ENCODE measurements at regions not wholly inside any gene's neighbourhood (a gene's known extent, or its start where the extent isn't known, plus 50 kb on each side); places are given as distances from the start of the nearest gene placed in this dataset.
A peak's percentile ranks its signal among the peaks of the same experiment; 100 is the strongest.

DNA sequence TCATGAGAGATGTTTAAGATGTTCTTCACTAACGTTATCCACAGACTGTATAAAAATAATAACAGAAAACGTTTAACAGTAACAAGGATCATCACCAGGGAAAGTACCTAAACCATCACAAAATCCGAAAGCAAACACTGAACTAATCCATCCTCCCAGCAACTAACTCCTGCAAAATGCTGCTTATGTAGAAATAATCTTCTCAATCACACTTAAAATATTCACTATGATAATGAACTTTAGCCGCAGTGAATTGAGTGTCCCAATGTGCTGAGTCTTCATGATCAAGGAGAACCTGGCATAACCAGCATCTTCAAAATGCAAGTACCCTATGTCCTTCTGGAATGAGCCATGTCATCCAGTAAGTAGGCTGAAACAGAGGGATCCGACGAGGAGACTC is 166.1 kb downstream of the LTN1 start:
- DNase-seq: no peak

- no peak for DNase-seq
Measured at GRCh38 chr21:28826021-28826420, 166.7 kb downstream of the LTN1 start.

DNA sequence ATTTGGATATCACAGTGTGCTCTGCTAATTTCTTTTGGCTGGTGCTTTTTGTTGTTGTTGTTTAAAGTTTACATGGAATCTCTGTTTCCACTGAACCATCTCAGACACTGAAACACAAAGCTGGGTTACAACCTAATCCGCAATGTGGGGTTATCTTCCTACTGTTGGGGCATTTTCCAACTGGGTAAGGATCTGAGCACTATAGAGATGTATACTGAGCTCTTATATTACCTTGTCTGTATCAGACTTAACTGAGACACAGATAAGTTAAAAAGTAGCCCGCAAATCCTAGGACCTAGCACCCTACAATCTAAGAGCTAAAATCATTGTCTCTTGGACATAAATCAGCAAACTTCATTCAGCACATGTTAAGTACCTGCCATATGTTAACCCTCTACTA is 169.2 kb downstream of the LTN1 start:
- DNase-seq: no peak

- no peak for DNase-seq
Measured at GRCh38 chr21:28822486-28823335, 170.0 kb downstream of the LTN1 start.

- no peak for DNase-seq
Measured at GRCh38 chr21:28822123-28822399, 170.6 kb downstream of the LTN1 start.

DNA sequence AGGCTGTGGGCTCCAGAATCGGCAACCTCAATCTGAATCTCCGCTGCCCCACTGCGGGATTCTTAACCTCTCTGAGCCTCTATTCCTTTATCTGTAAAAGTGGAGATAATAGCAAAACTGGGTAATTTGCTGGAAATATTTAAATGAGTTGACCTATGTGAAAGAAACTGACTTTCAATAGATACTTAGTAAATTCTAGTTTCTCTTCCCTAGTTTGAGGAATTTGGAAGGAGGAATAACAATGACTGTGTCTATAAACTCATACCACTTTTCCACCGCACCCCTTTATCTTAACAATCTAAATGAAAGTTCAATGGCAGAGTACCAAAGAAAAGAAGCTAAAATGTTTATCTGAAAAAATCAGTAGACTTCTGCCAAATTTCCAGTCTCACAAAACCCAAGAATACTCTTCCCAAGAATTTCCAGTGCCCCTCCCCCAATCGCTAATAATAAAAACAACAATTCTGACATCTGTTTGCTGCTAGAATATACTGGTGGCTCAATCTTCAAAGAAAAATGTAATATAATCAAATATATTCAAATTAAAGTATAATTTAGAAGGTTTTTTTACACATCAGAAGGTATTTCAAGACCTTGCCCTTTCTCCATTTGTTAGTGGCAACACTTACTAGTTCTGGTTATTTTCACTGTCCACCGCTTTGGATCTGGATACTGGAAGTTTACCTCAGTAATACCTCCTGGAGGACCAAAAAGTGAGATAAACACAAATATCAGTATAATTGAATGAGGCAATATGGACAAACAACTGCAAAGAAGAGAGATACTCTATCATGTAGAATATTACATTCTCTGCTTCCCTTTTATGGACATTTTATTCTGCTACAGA is 171.2 kb downstream of the LTN1 start:
- no peak for DNase-seq

- no peak for DNase-seq
Measured at GRCh38 chr21:28818663-28819278, 173.9 kb downstream of the LTN1 start.

- DNase-seq: no peak
Measured at GRCh38 chr21:28817871-28818270, 174.8 kb downstream of the LTN1 start.

- no peak for DNase-seq
Measured at GRCh38 chr21:28811860-28812259, 180.8 kb downstream of the LTN1 start.

- DNase-seq: no peak
Measured at GRCh38 chr21:28810826-28811524, 181.7 kb downstream of the LTN1 start.

DNA sequence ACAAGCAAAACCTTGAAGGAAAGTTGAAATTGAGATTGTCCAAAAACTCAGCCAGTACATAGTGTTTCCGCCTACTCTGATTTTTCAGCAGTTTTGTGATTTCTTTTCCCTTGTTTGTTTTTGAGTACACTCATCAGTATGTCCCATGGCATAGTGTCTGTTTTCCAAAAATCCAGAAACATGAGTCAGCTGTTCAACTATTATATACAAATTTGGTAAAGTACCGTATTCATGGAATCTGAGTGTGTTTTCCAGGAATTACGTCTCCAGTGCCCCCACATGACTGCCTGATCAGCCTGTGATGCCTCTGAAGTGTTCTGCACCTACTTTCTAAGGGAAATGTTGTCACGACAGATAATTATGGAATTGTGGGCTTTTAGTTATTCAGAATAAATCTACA is 186.8 kb downstream of the LTN1 start:
- DNase-seq: no peak

GRCh38 chr21:28804089-28804670 is 188.5 kb downstream of the LTN1 start:
- DNase-seq: no peak

DNA sequence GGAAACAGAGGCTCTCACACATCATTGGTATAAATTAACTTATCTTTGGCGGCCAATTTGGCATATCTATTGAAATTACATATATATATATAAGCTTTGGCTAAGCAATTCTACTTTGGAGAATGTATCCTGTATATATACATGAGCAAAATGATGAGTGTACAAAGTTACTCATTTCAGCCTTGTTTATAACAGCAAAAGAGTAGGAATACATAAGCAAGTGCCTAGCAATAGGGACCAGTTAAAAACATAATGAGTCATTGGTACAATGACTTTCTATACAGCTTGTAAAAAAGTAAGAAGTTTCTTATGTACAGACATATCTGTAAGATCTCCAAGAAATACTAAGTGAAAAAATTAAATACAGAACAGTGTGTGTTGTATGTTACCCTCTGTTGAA is 190.8 kb downstream of the LTN1 start:
- DNase-seq: no peak

GRCh38 chr21:28799926-28800325 is 192.8 kb downstream of the LTN1 start:
- no peak for DNase-seq

DNA sequence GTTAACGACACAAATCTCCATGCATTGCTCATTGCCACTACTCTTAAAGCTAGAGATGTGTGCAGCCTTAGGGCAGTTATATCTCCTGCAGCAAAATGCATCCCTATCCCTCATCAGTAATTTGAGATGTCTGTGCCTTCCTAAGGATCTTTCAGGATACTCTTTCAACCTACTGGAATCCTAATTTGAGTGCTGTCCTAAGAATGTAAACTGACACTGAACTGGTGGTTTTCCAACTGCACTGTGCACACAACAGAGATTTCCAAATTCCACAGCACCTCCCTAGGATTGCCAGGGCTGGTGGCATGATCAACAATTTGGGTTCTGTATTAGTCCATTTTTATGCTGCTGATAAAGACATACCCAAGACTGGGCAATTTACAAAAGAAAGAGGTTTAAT is 193.9 kb downstream of the LTN1 start:
- no peak for DNase-seq

DNA sequence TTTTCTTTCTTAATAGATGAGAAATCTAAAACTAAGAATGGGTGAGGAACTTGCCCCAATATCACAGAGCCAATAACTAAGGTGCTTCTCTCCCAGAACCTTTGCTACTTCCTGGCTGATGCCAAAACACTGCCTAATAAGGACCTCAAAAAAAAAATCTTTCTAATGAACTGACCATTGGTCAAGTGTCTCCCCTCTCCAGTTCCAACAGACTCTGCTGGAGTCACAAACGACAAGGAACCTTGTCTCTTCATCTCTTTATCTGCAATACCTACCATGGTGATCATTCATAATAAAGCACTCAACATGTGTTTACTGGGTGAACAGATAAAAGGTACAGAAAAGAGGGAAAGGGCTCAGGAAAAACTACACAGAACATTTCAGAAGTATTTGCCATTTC is 197.4 kb downstream of the LTN1 start:
- no peak for DNase-seq

DNA sequence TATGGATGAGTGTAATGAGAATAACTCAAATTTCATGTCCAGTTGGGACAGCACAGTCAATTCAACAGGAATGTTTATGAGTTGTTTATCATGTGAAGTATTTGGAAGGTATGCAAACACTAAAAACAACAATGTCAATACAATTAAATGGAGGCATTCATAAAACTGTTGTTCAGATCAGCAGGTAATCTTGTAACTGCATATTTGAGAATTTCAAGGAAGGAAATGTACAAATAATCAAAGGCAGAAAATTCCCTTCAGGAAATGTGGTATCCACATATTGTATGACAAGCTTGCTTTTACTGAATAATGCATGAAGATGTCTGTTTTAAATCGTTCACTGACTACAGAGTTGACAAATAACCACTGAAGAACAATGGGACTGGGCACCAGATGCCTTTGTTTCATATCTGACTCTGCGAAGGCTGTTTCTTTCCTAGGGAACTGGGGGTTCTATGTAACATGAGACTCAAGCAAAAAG is 198.3 kb downstream of the LTN1 start:
- DNase-seq: no peak

DNA sequence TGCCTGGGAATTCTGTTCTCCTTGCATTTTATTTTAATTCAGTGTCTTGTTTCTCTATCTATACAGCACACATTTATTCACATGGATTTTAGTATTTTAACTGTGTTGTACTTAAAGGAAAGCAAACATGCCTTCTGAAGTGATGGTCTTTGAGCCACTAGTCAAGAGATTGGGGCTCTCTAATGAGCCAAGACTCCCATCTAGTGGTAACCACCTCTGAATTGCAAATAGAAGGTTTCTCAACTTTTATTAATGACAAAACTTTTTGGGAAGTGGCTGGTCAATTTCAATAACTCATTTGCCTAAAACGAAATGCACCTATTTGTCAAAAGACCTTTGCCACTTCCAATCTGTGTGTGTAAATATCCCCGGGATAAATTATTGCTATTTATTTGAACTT is 199.6 kb downstream of the LTN1 start:
- peak; percentile 9 for DNase-seq

DNA sequence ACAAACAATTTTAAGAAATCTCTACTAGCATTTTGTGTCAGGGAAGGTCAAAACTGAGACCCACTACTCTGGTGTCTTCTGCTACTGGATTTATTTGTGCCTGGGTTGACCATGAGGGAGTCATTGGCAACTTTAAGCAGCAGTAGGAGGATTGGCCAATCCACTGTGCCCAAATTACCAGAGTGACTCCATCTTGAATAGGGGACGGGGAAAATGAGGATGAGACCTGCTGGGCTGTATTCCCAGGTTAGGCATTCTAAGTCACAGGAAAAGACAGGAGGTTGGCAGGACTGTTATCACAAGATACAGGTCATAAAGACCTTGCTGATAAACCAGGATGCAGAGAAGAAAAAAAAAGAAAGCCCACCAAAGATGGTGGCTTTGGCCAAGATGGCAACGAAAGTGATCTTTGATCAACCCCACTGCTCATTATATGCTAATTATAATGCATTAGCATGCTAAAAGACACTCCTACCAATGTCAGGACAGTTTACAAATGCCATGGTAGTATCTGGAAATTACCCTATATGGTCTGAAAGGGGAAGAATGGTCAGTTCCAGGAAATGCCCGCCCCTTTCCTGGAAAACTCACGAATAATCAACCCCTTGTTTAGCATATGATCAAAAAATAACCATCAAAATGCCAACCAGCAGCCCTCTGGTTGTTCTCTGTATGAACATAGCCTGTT is 200.9 kb downstream of the LTN1 start:
- DNase-seq: no peak

DNA sequence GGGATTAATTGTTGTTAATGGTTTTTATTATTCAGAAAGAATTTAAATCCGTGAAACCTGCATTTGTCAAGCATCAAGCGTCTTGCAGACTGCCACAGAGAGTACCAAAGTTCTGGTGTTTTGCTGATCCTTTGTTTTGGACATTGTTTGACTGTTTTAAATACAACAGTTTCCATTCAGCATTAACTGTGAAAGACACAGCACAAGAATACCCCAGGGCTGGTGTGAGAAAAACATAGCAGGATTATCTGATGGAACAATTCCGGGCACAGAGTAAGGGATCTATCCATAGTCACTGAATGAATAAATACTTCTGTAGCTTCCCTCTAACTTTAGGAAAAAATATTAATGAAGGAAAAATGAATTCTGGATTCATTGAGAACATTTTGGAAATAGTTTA is 202.3 kb downstream of the LTN1 start:
- DNase-seq: no peak

DNA sequence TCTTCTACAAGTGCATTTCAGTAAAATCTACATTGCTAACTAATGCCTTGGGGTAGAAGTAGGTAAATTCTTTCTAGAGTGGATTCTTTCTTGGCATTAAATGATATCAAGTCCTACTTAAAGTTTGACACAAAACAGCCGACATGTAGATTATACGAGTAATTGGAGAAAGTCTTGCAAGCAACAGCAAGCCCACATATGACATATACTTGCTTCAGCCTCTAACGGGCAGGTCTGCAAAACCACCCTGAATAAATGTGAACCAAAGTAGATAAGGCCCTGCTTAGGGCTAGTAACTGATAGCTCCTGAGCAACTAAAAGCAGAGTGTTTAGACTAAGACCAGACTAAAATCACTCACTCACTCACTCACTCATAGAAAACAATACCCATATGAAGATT is 203.2 kb downstream of the LTN1 start:
- no peak for DNase-seq

DNA sequence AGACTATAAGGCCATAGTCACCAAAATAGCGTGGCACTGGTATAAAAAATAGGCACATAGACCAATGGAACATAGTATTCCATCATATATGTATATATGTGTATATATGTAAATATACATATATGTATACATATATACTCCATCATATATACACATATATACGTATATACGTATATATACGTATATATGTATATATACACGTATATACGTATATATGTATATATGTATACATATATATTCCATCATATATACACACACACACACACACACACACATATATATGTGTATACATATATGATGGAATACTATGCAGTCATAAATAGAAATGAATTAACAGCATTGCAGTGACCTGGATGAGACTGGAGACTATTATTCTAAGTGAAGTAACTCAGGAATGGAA is 204.6 kb downstream of the LTN1 start:
- DNase-seq: no peak
